GM21381 (cell line): ENCODE measurements at regions not wholly inside any gene's neighbourhood (a gene's known extent, or its start where the extent isn't known, plus 50 kb on each side); places are given as distances from the start of the nearest gene placed in this dataset.

Experiments used
- ATAC-seq: cut with Tn5 transposase; IDR thresholded peaks from one replicate; pipeline ENCODE4 v1.9.1; 2021; ENCODE audit warnings: mild to moderate bottlenecking, moderate library complexity; ENCODE audit not compliant: unreplicated experiment

DNA sequence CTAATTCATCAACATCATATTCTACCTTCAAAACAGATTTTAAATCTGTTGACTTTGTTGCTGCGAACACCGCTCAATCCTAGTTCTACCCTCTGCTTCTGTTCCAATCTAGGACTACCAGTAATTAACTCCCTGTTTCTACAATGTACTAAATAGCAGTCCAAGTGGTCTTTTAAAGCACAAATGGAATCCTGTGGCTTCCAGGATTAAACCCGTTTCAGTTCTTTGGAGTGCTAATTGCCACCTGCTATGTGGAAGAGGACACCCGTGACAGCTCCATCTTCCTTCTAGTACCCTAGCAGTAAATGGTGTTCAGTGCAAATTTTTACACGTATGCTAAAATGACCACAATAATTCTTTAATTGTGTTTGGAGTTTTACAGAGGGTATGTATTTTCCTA lies 232.1 kb downstream of the TDRD3 start:
- no peak for ATAC-seq

DNA sequence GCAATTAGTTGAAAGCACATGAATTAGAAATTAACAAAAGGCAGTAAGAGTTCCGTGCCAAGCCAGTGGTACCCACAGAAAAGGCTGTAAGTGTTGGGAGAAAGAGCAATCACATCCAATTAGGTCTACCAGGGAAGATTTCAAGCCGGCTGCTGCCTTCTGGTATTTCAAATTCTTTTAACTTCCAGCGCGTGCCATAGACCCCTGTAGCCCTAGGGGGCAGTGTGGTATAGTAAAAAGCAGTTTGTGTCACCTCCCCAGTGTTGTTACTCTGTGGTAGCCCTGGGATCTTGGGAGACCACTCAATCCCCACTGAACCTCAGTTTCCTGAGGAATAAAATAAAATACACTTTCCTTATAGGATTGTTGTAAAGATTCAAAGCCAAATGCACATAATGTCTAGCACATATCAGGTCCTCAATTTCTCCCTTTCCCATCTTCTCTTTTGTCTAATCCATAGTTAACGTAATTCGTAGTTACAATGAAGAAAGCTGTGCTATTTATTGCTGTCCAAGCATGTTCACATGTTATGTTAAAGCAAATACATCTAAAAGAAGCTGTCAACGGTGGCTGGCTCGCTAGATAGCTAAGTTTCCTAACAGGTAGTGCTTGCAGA lies 230.2 kb downstream of the TDRD3 start:
- ATAC-seq: peak; percentile 88
